ENCODE measurements at regions not wholly inside any gene's neighbourhood (a gene's known extent, or its start where the extent isn't known, plus 50 kb on each side); places are given as distances from the start of the nearest gene placed in this dataset.

DNA sequence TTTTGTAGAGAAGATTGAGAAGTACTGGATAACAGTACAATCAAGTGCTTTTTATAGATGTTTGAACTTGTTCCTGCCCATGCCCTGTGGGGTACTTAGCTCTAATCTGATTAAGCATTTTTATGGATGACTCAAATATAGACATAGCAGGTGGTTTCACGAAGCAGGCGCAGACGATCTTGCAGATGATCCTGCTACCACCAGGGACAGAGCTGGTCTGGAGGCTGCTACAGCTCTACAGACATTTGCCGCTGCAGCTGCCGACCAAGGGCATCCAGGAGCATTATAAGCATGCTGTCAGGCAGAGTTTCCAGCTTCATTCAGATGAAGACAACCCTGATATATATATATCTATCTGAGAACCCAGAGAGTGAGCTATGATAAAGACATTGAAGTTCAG lies 650.4 kb downstream of the NXPH1 start:
- no peak for TF ChIP-seq TCF7L2 (IDR thresholded peaks at IDR 0.05; ENCODE audit: borderline replicate concordance, extremely low read depth, insufficient read depth, insufficient read length)
- TF ChIP-seq CTCF (IDR thresholded peaks at IDR 0.05 in 2 of 3, conservative IDR thresholded peaks at IDR 0.05 in 1 of 3; ENCODE audit: borderline replicate concordance in 1 of 3, insufficient read depth in 1 of 3, low read depth in 2 of 3, low read length in 2 of 3) = no peak
- TF ChIP-seq SIN3A (IDR thresholded peaks at IDR 0.05; ENCODE audit: low read depth) = no peak
- no peak for TF ChIP-seq POLR2AphosphoS5 (IDR thresholded peaks at IDR 0.05; ENCODE audit: low read depth, low read length)
- no peak for TF ChIP-seq REST (IDR thresholded peaks at IDR 0.05; ENCODE audit: low read depth)
- no peak for TF ChIP-seq RAD21 (IDR thresholded peaks at IDR 0.05; ENCODE audit: low read depth)
- no peak for TF ChIP-seq CBX3 (IDR thresholded peaks at IDR 0.05; ENCODE audit: low read depth)
- no peak for TF ChIP-seq MAX (IDR thresholded peaks at IDR 0.05)
- no peak for TF ChIP-seq POLR2A (IDR thresholded peaks at IDR 0.05; ENCODE audit: borderline replicate concordance, extremely low read depth, insufficient read depth, insufficient read length)
- TF ChIP-seq CEBPB (IDR thresholded peaks at IDR 0.05; ENCODE audit: low read depth) = no peak
- TF ChIP-seq JUND (IDR thresholded peaks at IDR 0.05) = no peak
- no peak for TF ChIP-seq SP1 (IDR thresholded peaks at IDR 0.05; ENCODE audit: low read depth)
